Stimulated activated CD4-positive, alpha-beta T cell treated with anti-CD3 and anti-CD28 coated beads, Interleukin-1b, Interleukin-23, amount 100 ng/mL, for 48 hours (primary cell): ENCODE measurements at regions not wholly inside any gene's neighbourhood (a gene's known extent, or its start where the extent isn't known, plus 50 kb on each side); places are given as distances from the start of the nearest gene placed in this dataset.

Experiments
- DNase-seq: peaks from one replicate; pipeline ENCODE4 v3.0.0-alpha.2; 2020

DNA sequence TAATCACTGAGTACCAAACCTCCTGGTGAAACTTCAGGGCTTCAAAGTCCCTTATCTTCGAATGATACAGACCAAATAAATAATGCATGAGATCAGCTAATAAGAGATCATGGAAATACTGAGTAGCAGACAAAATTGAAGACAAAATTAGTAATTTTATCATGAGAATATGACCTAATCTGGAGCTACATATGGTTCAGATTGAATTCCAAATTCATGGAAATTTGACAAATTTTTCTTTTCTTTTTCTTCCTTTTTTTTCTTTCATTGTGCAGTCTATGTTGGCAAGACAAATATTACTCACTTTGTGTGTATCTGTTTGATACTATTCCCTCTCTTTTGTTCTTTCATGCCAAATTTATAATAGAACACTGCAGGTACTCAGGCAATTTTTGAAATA is 218.1 kb upstream of the KCNJ16 start:
- no peak for DNase-seq

- no peak for DNase-seq
Measured at GRCh38 chr17:69857412-69857835, 217.6 kb upstream of the KCNJ16 start.

DNA sequence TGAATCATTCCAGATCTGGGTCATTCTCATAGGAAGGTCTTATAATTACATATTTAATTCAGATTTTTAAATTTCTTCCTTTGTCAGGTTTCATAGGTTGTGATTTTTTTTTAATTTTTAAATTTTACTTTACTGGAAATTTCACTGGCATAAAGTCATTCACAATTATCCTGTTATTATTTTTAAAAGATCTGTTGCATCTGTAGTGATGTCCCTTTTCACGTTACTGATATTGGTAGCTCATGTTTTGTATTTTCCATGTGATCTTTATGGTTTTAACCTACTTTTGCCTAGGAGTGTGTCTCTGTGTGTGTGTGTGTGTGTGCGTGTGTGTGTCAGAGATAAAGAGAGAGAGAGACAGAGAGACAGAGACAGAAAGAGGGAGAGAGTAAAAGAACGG is 216.6 kb upstream of the KCNJ16 start:
- DNase-seq = no peak

- DNase-seq = no peak
Measured at GRCh38 chr17:69860142-69860680, 214.8 kb upstream of the KCNJ16 start.

- DNase-seq = no peak
Measured at GRCh38 chr17:69864462-69864861, 210.6 kb upstream of the KCNJ16 start.

DNA sequence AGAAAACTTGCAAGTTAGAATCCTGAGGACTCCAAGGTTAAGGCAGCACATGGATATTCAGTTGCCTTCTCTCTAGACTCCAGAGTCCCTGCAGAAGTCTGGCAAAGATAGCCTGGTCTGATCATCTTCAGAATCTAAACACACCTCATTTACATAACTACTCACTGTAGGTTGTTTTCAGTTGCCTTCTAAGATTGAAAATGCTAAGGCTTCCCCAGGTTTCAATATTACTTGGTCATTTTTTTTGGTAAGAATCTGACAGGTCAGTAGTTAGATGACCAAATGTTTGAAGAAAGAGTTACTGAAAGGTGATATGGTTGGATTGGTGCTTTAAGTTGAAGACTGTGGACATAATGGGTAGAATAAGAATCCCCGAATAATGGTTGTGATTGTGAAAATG is 205.4 kb upstream of the KCNJ16 start:
- DNase-seq = no peak

DNA sequence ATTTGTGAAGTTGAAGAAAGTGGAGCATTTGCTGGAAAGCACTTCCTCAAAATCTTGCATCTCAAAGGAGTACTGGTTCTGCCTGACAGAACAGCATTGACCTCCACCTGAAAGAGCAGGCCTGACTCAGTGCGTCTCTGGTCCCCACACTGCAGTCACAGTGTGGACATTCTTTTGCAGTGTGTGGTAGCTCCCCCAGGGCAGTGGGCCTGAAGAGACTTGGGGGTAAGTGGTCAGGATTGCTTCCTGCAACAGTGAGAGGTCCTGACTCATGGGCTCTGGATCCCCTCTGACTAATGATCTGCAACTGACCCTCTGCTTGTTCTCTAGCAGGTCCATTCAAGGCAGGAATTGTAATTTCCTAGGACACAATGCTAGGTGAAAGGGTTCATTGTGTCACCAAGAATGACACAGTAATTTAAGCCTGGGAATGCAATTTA is 204.9 kb upstream of the KCNJ16 start:
- DNase-seq = no peak

GRCh38 chr17:69870751-69871199 is 204.2 kb upstream of the KCNJ16 start:
- no peak for DNase-seq

GRCh38 chr17:69871318-69871717 is 203.7 kb upstream of the KCNJ16 start:
- no peak for DNase-seq

GRCh38 chr17:69872675-69873262 is 202.3 kb upstream of the KCNJ16 start:
- DNase-seq = no peak

DNA sequence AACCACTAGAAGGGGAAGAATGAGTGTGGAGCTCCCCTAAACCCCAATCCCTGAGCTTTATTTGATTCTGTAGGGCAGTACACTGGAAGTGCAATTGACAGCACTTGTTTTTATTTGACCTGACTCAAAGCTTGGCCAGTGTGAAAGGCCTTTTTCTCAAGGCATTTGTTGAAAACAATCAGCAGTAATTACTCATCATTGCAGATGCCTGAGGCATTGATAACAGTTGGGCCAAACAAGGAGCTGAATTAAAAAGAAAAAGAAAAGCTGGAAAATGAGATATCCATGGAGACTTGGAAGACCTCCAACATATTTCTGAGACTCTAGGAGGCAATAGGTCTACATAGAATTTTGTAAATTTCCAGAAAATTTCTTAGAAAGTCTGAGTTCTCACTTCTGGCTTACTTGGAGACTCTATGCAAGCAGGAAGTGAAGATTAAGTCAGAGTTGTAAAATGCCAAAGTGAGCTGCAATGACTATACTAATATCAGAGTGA is 200.8 kb upstream of the KCNJ16 start:
- no peak for DNase-seq

- no peak for DNase-seq
Measured at GRCh38 chr17:69876757-69877156, 198.3 kb upstream of the KCNJ16 start.

- DNase-seq = no peak
Measured at GRCh38 chr17:69878661-69879060, 196.4 kb upstream of the KCNJ16 start.

GRCh38 chr17:69879576-69879975 is 195.4 kb upstream of the KCNJ16 start:
- DNase-seq = no peak

- no peak for DNase-seq
Measured at GRCh38 chr17:69880591-69881112, 194.4 kb upstream of the KCNJ16 start.

DNA sequence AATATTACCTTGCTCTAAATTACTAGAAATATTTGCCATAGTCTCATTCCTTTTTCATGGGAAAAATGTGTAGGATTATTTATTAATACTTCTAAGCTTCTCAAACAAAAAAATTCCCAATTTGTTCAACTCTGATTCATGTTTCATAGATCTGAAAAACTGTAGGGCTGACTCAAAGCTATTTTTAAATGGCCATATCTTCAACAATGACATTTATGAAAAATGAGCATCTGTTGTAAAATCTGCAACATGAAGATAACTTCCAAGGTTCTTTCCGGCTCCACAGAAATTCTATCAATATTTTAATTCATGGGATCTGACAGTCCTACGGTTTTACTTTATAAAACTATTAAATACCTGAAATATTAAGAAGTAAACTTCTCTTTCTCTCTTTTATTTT is 192.7 kb upstream of the KCNJ16 start:
- DNase-seq = no peak

DNA sequence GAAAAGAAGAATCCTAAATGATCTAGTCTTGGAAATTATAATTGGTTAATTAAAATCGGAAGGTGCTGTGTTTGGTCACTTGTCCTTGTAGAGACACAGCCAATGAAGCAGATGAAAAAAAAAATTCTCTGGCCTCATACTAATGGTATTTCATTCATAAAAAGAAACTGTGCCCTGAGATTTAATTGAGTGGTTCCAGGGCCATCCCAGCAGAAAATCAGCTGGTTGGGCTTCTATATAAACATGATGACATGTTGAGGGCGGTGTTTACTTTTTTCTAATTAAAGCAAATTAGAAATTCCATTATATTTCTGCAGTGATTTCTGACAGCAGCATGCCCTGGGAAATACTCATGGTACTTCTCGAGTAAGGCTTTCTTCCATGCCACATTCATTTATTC is 191.9 kb upstream of the KCNJ16 start:
- no peak for DNase-seq

- DNase-seq = no peak
Measured at GRCh38 chr17:69884356-69884755, 190.7 kb upstream of the KCNJ16 start.

DNA sequence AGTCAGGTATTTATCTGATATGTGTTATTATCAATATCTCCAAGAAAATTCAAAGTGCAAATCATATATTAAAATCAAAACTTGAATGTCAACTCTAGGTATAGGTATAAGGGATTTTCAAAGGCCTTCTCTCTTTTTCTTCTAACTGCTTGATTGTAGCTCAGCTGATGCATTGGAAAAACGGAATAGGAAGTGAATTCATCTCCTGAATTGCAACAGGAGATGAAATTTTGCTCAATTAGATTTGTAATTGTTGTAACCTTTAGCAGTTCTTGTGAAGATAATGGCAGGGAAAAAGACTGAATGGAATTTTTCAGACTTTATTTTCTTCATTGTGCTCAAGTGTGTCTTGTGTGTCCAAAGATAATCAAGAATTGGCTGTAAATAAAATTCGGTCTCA is 190.2 kb upstream of the KCNJ16 start:
- DNase-seq = no peak

DNA sequence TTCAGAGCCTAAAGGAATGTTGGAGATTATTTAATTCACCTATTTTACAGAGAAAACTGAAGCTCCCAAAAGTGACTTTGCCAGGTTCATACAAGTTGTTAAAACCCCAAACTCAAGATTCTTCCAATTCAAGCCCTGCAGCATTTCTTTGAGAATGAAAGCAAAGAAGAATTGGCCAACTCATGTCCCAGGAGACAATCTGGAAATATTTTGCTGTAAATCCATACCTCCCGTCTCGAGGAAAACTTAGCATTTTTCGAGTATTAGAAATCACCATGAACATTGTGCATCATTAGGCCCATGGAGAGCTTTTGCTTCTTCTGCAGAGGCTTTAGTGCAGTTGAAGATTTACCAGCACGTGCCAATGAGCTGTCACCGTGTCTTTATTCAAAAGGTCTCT is 176.4 kb upstream of the KCNJ16 start:
- no peak for DNase-seq

DNA sequence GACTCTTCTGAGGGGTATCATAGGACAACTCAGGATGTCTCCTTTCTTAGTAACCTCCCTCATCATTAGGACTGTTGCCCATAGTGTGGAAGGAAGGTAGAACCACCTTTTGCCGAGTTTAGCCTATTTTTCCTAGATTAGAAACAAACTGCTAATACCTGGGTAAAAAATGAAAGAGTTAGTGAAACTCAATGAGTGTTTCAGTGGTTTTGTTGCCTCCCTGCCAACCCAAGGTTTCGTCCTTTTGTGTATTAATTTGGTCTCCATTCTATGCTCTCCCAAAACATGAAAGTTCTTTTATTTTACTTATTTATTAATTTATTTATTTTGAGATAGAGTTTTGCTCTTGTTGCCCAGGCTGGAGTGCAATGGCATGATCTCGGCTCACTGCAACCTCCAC is 174.9 kb upstream of the KCNJ16 start:
- DNase-seq = no peak

- no peak for DNase-seq
Measured at GRCh38 chr17:69900829-69901228, 174.2 kb upstream of the KCNJ16 start.

DNA sequence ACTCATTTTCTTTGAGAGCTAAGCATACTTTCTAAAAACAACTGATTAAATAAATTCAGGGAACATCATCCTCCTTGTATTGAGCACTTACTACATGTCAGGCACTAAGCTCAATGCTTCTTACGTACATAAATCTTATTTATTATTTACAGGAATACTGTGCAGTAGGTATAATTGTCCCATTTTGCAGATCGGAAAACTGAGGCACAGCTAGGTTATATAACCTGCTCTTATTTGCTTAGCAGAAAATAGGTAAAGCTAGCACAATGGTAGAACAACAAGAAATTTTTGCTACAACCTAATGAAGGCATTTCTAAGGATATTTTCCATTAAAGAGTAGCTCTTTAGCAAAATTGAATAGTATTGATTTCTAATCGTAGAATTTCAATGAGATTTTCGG is 168.7 kb upstream of the KCNJ16 start:
- no peak for DNase-seq

GRCh38 chr17:69907132-69907847 is 167.7 kb upstream of the KCNJ16 start:
- DNase-seq = no peak
